ENCODE measurements at regions not wholly inside any gene's neighbourhood (a gene's known extent, or its start where the extent isn't known, plus 50 kb on each side); places are given as distances from the start of the nearest gene placed in this dataset.

DNA sequence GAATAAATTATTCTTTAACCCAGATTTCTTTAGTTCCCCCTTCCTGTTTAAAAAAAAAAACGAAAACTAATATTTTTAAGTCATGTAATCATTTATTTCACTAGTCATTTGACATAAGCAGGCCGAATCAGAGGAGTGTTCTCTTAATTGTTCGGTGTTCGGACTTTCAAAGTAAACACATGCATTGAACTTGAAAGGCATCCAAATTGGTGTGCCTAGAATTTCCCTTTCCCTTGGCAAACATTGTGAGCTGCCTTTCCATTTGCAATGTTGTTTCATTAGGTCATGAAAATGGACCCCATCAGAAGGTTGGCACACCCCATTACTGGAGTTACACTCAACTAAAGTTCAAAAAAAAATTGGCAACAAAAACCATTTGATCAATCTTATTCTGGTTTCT, 283.0 kb upstream of the MARCKS start:
- TF ChIP-seq, protein P1, sequence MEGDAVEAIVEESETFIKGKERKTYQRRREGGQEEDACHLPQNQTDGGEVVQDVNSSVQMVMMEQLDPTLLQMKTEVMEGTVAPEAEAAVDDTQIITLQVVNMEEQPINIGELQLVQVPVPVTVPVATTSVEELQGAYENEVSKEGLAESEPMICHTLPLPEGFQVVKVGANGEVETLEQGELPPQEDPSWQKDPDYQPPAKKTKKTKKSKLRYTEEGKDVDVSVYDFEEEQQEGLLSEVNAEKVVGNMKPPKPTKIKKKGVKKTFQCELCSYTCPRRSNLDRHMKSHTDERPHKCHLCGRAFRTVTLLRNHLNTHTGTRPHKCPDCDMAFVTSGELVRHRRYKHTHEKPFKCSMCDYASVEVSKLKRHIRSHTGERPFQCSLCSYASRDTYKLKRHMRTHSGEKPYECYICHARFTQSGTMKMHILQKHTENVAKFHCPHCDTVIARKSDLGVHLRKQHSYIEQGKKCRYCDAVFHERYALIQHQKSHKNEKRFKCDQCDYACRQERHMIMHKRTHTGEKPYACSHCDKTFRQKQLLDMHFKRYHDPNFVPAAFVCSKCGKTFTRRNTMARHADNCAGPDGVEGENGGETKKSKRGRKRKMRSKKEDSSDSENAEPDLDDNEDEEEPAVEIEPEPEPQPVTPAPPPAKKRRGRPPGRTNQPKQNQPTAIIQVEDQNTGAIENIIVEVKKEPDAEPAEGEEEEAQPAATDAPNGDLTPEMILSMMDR (IDR thresholded peaks at IDR 0.05): no peak
- no peaks in the 10 kb centered on the region for H3K36me3 Mint-ChIP-seq (ENCODE audit: unreplicated experiment)
- no peak for DNase-seq (ENCODE audit: extremely low spot score, unreplicated experiment)
- peaks cover 9% of the 10 kb centered on the region for H3K9me3 Mint-ChIP-seq (ENCODE audit: unreplicated experiment)
- peaks cover 25% of the 10 kb centered on the region for H3K4me1 Mint-ChIP-seq (ENCODE audit: unreplicated experiment)
- H3K4me3 Mint-ChIP-seq (ENCODE audit: unreplicated experiment): no peak overlapping the region
- H3K27ac Mint-ChIP-seq (ENCODE audit: unreplicated experiment): no peak overlapping the region
- no peaks in the 10 kb centered on the region for H3K27me3 Mint-ChIP-seq (ENCODE audit: unreplicated experiment)

DNA sequence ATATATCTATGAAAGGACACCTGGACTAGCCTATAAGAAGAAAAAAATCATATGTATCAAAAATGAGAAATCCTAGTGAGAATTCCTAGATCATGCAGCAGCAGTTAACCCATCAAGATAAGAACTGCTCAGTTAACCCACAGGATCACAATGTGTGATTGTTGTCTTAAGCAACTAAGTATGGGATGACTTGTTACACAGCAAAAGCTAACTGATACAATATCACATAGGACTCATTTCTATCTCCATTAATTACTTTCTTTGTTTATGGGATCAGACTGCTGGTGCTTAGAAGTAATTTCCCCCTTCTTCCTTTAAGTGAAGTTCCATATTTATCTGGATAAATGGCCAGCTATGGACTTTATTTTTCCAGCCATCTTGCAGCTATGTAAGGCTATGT, 280.8 kb upstream of the MARCKS start:
- no peak overlapping the region for H3K4me3 Mint-ChIP-seq (ENCODE audit: unreplicated experiment)
- H3K27me3 Mint-ChIP-seq (ENCODE audit: unreplicated experiment): no peaks in the 10 kb centered on the region
- H3K4me1 Mint-ChIP-seq (ENCODE audit: unreplicated experiment): peaks cover 14% of the 10 kb centered on the region
- no peak overlapping the region for H3K27ac Mint-ChIP-seq (ENCODE audit: unreplicated experiment)
- H3K36me3 Mint-ChIP-seq (ENCODE audit: unreplicated experiment): no peaks in the 10 kb centered on the region
- peaks cover 10% of the 10 kb centered on the region for H3K9me3 Mint-ChIP-seq (ENCODE audit: unreplicated experiment)
- TF ChIP-seq, protein P1 (IDR thresholded peaks at IDR 0.05): no peak
- DNase-seq (ENCODE audit: extremely low spot score, unreplicated experiment): no peak

DNA sequence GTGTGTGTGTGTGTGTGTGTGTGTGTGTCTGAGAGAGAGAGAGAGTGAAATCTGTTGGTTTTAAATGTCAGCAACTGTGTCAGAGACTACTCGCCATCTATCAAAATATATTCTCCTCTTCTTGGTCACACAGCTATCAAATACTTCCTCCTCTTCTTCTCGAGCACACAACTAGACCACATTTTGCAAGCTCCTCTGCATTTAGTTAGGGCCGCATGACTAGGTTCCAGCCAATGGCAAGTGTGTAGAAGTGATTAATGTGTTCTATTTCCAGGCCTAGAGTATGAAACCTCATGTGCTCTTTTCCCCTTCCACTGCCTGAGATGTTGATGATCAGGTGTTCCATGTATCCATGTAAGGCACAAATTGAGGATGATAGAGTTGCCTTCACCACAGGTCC, 278.5 kb upstream of the MARCKS start:
- DNase-seq (ENCODE audit: extremely low spot score, unreplicated experiment): no peak
- Mint-ChIP-seq H3K27ac (ENCODE audit: unreplicated experiment) (no peak overlapping the region), H3K36me3 (ENCODE audit: unreplicated experiment) (no peaks in the 10 kb centered on the region), H3K27me3 (ENCODE audit: unreplicated experiment) (no peaks in the 10 kb centered on the region), H3K4me3 (ENCODE audit: unreplicated experiment) (no peak overlapping the region), H3K4me1 (ENCODE audit: unreplicated experiment) (peaks cover 18% of the 10 kb centered on the region), H3K9me3 (ENCODE audit: unreplicated experiment) (peaks cover 10% of the 10 kb centered on the region)
- TF ChIP-seq, protein P1 (IDR thresholded peaks at IDR 0.05): no peak

DNA sequence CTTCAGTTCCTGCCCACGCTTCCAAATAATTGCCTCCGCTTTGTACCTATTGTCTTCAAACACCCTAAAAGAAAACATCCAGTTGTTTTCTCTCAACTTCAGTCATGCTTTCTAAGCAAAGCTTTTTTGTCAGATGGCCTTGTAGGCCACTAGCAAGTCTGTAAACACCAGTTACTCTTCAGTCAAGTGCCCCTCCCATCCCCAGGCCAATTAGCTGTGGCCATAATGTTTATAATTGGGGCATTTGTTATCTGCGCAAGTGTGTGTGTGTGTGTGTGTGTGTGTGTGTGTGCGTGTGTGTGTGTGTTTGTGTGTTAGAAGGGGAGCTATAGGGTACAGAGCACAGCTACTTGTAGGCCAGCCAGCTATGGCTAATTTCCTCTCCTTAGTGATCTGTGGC, 272.4 kb upstream of the MARCKS start:
- peaks cover 5% of the 10 kb centered on the region for H3K9me3 Mint-ChIP-seq (ENCODE audit: unreplicated experiment)
- H3K27me3 Mint-ChIP-seq (ENCODE audit: unreplicated experiment): no peaks in the 10 kb centered on the region
- H3K36me3 Mint-ChIP-seq (ENCODE audit: unreplicated experiment): no peaks in the 10 kb centered on the region
- no peak for DNase-seq (ENCODE audit: extremely low spot score, unreplicated experiment)
- peaks cover 22% of the 10 kb centered on the region for H3K4me1 Mint-ChIP-seq (ENCODE audit: unreplicated experiment)
- no peak overlapping the region for H3K27ac Mint-ChIP-seq (ENCODE audit: unreplicated experiment)
- TF ChIP-seq, protein P1 (IDR thresholded peaks at IDR 0.05): no peak
- no peak overlapping the region for H3K4me3 Mint-ChIP-seq (ENCODE audit: unreplicated experiment)

DNA sequence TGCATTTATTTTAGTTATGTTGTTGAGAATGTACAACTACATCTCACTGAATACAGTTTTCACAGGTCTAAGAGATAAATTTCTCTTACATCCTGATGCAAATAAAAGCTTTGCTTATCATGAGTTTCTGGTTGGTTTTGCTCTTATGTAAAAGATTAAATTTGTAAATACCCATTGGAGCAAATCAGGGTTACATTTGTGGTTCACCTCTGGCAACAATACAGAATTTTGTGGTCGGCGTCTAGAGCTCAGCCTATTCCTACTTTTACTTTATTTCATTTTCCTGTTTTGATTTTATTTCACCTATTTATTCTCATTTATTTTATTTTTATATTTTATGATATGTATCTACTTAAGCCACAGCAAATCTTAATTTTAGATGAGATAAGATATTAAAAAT, 271.9 kb upstream of the MARCKS start:
- Mint-ChIP-seq H3K4me1 (ENCODE audit: unreplicated experiment) (peaks cover 24% of the 10 kb centered on the region), H3K4me3 (ENCODE audit: unreplicated experiment) (no peak overlapping the region), H3K27ac (ENCODE audit: unreplicated experiment) (no peak overlapping the region), H3K36me3 (ENCODE audit: unreplicated experiment) (no peaks in the 10 kb centered on the region), H3K27me3 (ENCODE audit: unreplicated experiment) (no peaks in the 10 kb centered on the region), H3K9me3 (ENCODE audit: unreplicated experiment) (peaks cover 5% of the 10 kb centered on the region)
- no peak for DNase-seq (ENCODE audit: extremely low spot score, unreplicated experiment)
- TF ChIP-seq, protein P1 (IDR thresholded peaks at IDR 0.05): no peak

All from osteocyte (in vitro differentiated cells).